ENCODE measurements at regions not wholly inside any gene's neighbourhood (a gene's known extent, or its start where the extent isn't known, plus 50 kb on each side); places are given as distances from the start of the nearest gene placed in this dataset.

- no peaks in the 10 kb centered on the region for H3K9me3 ChIP-seq (ENCODE audit: control insufficient read depth in 4 of 4, insufficient read depth in 3 of 4, low read length in 3 of 4)
- H3K27ac ChIP-seq (ENCODE audit: low read depth in 1 of 2, low read length in 1 of 2): no peak overlapping the region
- WGBS, 2 donors: 45% methylated on average over 2 of the region's 2 CpGs
- no peak for ATAC-seq (ENCODE audit: insufficient read depth, low FRiP score)
- H3K4me3 ChIP-seq: no peak overlapping the region
- no peaks in the 10 kb centered on the region for H3K4me1 ChIP-seq (ENCODE audit: control insufficient read depth in 5 of 5, insufficient read depth in 5 of 5, low read length in 5 of 5)
- H3K36me3 ChIP-seq (ENCODE audit: control insufficient read depth in 4 of 4, insufficient read depth in 4 of 4, low read length in 4 of 4): no peaks in the 10 kb centered on the region
- H3K9ac ChIP-seq (ENCODE audit: insufficient read depth in 1 of 2, low read length in 2 of 2): no peak overlapping the region
- no peak for DNase-seq
- TF ChIP-seq CTCF (IDR thresholded peaks at IDR 0.05; ENCODE audit: control extremely low read depth, extremely low read depth): no peak
- H3K27me3 ChIP-seq (ENCODE audit: control insufficient read depth in 3 of 3, insufficient read depth in 3 of 3, low read length in 2 of 3): no peaks in the 10 kb centered on the region
Measured at GRCh38 chr14:27065886-27066285, 468.1 kb upstream of the NOVA1 start.

DNA sequence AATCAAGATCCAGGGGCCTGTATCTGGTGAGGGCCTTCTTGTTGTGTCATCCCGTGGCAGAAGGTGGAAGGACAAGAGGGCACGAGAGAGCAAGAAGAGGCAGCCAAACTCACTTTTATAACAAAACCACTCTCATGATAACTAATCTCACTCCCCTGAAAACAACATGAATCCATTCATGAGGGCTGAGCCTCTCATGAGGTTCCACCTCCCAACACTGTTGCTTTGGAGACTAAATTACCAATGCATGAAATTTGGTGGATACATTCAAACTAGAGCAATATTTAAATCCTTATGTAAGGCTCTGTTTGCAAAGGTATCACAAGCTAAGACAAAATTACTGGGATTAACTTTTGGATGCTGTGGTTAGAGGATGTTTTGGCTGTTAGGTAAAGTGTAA, 470.1 kb upstream of the NOVA1 start:
- no peak for TF ChIP-seq CTCF (IDR thresholded peaks at IDR 0.05; ENCODE audit: control extremely low read depth, extremely low read depth)

DNA sequence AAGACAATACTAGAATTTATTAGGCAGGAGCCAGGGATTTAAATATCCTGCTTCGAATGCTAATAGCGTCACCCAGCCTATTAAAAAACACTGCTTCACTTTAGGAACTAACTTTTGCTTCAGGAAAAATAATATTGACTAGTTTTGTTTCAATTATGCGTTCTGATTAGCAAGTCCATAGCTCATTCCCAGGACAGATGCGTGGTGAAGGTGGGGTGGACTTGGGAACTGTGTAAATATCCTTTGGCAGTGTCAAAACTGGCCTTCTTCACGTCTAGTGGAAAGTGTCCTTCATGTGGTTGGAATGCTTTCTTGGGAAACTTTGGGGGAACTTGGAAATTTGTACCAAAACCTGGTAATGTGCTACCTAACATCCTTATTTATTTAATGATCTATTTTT, 474.8 kb upstream of the NOVA1 start:
- TF ChIP-seq CTCF (IDR thresholded peaks at IDR 0.05; ENCODE audit: control extremely low read depth, extremely low read depth): no peak
- Histone ChIP-seq H3K4me3 (no peak overlapping the region), H3K36me3 (ENCODE audit: control insufficient read depth in 4 of 4, insufficient read depth in 4 of 4, low read length in 4 of 4) (no peaks in the 10 kb centered on the region), H3K9ac (ENCODE audit: insufficient read depth in 1 of 2, low read length in 2 of 2) (no peak overlapping the region), H3K27ac (ENCODE audit: low read depth in 1 of 2, low read length in 1 of 2) (no peak overlapping the region), H3K4me1 (ENCODE audit: control insufficient read depth in 5 of 5, insufficient read depth in 5 of 5, low read length in 5 of 5) (no peaks in the 10 kb centered on the region), H3K9me3 (ENCODE audit: control insufficient read depth in 4 of 4, insufficient read depth in 3 of 4, low read length in 3 of 4) (no peaks in the 10 kb centered on the region), H3K27me3 (ENCODE audit: control insufficient read depth in 3 of 3, insufficient read depth in 3 of 3, low read length in 2 of 3) (no peaks in the 10 kb centered on the region)
- DNase-seq (no peak), ATAC-seq (ENCODE audit: insufficient read depth, low FRiP score) (no peak)
- 60 to 76% methylated on average over 5 of the region's 5 CpGs for WGBS, 2 donors

More for the DNA sequence above, 470.1 kb upstream of the NOVA1 start:
- Histone ChIP-seq H3K9ac (ENCODE audit: insufficient read depth in 1 of 2, low read length in 2 of 2) (no peak overlapping the region), H3K36me3 (ENCODE audit: control insufficient read depth in 4 of 4, insufficient read depth in 4 of 4, low read length in 4 of 4) (no peaks in the 10 kb centered on the region), H3K4me3 (no peak overlapping the region), H3K9me3 (ENCODE audit: control insufficient read depth in 4 of 4, insufficient read depth in 3 of 4, low read length in 3 of 4) (no peaks in the 10 kb centered on the region), H3K27ac (ENCODE audit: low read depth in 1 of 2, low read length in 1 of 2) (no peak overlapping the region), H3K4me1 (ENCODE audit: control insufficient read depth in 5 of 5, insufficient read depth in 5 of 5, low read length in 5 of 5) (no peaks in the 10 kb centered on the region), H3K27me3 (ENCODE audit: control insufficient read depth in 3 of 3, insufficient read depth in 3 of 3, low read length in 2 of 3) (no peaks in the 10 kb centered on the region)
- 84 to 90% methylated on average over 2 of the region's 2 CpGs for WGBS, 2 donors
- no peak for DNase-seq
- ATAC-seq (ENCODE audit: insufficient read depth, low FRiP score): no peak

- no peaks in the 10 kb centered on the region for H3K9me3 ChIP-seq (ENCODE audit: control insufficient read depth in 4 of 4, insufficient read depth in 3 of 4, low read length in 3 of 4)
- DNase-seq (no peak), ATAC-seq (ENCODE audit: insufficient read depth, low FRiP score) (no peak)
- H3K4me3 ChIP-seq: no peak overlapping the region
- H3K27me3 ChIP-seq (ENCODE audit: control insufficient read depth in 3 of 3, insufficient read depth in 3 of 3, low read length in 2 of 3): no peaks in the 10 kb centered on the region
- H3K27ac ChIP-seq (ENCODE audit: low read depth in 1 of 2, low read length in 1 of 2): no peak overlapping the region
- H3K4me1 ChIP-seq (ENCODE audit: control insufficient read depth in 5 of 5, insufficient read depth in 5 of 5, low read length in 5 of 5): no peaks in the 10 kb centered on the region
- H3K36me3 ChIP-seq (ENCODE audit: control insufficient read depth in 4 of 4, insufficient read depth in 4 of 4, low read length in 4 of 4): no peaks in the 10 kb centered on the region
- no peak overlapping the region for H3K9ac ChIP-seq (ENCODE audit: insufficient read depth in 1 of 2, low read length in 2 of 2)
- WGBS, 2 donors: 89 to 94% methylated on average over 1 of the region's 1 CpG
- TF ChIP-seq CTCF (IDR thresholded peaks at IDR 0.05; ENCODE audit: control extremely low read depth, extremely low read depth): no peak
Measured at GRCh38 chr14:27075503-27075902, 477.7 kb upstream of the NOVA1 start.

Measured in lung (tissue), 11 donors.